BJ (cell line): ENCODE measurements at regions not wholly inside any gene's neighbourhood (a gene's known extent, or its start where the extent isn't known, plus 50 kb on each side); places are given as distances from the start of the nearest gene placed in this dataset.

Experiments
- CTCF ChIA-PET: fragments of 350-600 bp; formaldehyde crosslinking; extraction: SDS; loops from one replicate; lab custom pipeline; 2021; ENCODE audit warnings: antibody characterized with exemption, inconsistent platforms; lab: Yijun Ruan, JAX
- POLR2A ChIA-PET: fragments of 300-600 bp; sonication (Branson Sonifier 250); formaldehyde crosslinking; extraction: SDS; loops from one replicate; lab custom pipeline; 2021; ENCODE audit warnings: antibody characterized with exemption; lab: Charles Lee
- DNase-seq: peaks from one replicate; pipeline ENCODE4 v3.0.0-alpha.2; 2011; ENCODE audit warnings: low read depth
- H3K27me3 ChIP-seq: 2 replicates; pipeline ENCODE4 v1.6.0; 2011; ENCODE audit warnings: low read length; ENCODE audit not compliant: control insufficient read depth, insufficient read depth
- H3K36me3 ChIP-seq: 2 replicates; pipeline ENCODE4 v1.5.1; 2011; ENCODE audit warnings: low read length; ENCODE audit not compliant: control insufficient read depth, insufficient read depth
- H3K4me3 ChIP-seq: 2 replicates; pipeline ENCODE4 v1.5.1; 2011; ENCODE audit warnings: low read depth, mild to moderate bottlenecking, control low read depth, low read length
- CTCF ChIP-seq: IDR thresholded peaks from 2 replicates; pipeline ENCODE4 v1.5.1; 2011; ENCODE audit warnings: low read depth, mild to moderate bottlenecking, control low read depth, inconsistent platforms, low read length, moderate library complexity; ENCODE audit not compliant: insufficient read depth

GRCh38 chr6:131451321-131452144, 121.5 kb upstream of the ARG1 start:
- no peaks in the 10 kb centered on the region for H3K27me3 ChIP-seq
- CTCF ChIA-PET = interaction anchor here (0.6 kb wide), 1 partner anchor 63 kb away, joined by 3 read pairs; no protein-coding TSS in a partner anchor
- POLR2A ChIA-PET = no interaction called here
- H3K4me3 ChIP-seq = no peak overlapping the region
- no peaks in the 10 kb centered on the region for H3K36me3 ChIP-seq
- DNase-seq = no peak
- TF ChIP-seq CTCF = no peak

DNA sequence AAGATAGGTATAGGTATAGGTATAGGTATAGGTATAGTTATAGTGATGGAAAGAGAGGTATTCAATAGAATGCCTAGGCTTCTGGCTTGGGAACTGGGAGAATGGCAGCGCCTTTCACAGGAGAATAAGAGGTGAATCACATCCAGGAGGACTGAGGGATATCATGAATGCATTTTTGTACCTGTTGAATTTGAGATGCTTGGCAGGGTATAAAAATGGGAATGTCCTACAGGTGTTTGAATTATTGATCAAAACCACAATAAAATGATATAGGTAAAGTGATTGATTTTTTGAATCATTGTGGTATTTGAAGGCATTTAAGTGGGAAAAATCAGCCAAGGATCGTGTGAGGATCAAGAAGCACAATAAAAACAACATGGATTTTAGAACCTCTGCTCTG, 119.2 kb upstream of the ARG1 start:
- POLR2A ChIA-PET = no interaction called here
- CTCF ChIA-PET = no interaction called here
- no peak overlapping the region for H3K4me3 ChIP-seq
- TF ChIP-seq CTCF = no peak
- no peaks in the 10 kb centered on the region for H3K36me3 ChIP-seq
- no peaks in the 10 kb centered on the region for H3K27me3 ChIP-seq
- no peak for DNase-seq

DNA sequence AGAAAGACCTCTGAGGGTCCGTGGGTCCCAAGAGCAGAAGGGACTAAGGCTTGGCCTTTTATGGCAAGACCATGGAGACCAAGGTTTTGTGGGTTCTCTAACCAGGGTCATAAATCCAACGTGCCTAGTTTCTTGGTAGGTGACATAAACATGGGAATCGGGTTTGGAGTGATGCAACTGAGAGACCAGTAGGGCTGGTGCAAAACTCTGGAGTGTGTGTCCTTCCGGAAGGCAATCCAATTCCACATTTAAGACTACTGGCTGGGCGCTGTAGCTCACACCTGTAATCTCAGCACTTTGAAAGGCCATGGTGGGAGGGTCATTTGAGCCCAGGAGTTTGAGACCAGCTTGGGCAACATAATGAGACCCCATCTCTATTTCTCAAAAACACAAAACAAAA, 116.5 kb upstream of the ARG1 start:
- no peak for DNase-seq
- H3K4me3 ChIP-seq = no peak overlapping the region
- no peaks in the 10 kb centered on the region for H3K36me3 ChIP-seq
- CTCF ChIA-PET = no interaction called here
- 0 out of 2 replicates have a peak, but pooled peaks cover 2% of the 10 kb centered on the region for H3K27me3 ChIP-seq
- POLR2A ChIA-PET = no interaction called here
- no peak for TF ChIP-seq CTCF

DNA sequence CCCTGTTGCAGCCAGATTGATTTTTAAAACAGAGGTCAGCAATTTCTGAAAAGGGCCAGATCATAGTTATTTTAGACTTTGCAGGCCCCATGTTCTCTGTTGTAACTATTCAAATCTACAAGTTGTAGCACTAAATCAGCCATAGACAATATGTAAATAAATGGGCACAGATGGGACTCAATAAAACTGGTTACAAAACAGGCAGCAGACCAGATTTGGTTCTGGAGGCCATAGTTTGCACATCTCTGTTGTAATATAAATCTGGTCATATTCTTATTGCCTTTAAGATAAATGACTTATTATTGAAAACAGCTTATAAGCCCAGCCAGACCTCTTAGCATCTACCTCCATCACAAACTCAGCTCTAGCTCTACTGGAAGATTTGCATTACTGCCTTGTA, 114.0 kb upstream of the ARG1 start:
- Histone ChIP-seq H3K36me3 (no peaks in the 10 kb centered on the region), H3K4me3 (no peak overlapping the region), H3K27me3 (peaks cover 2% of the 10 kb centered on the region; the same call in 1 of the 2 replicates)
- no peak for TF ChIP-seq CTCF
- CTCF ChIA-PET = interaction anchor here (1.3 kb wide), 1 partner anchor 259 kb away, joined by 4 read pairs; no protein-coding TSS in a partner anchor
- DNase-seq = no peak
- POLR2A ChIA-PET = no interaction called here

DNA sequence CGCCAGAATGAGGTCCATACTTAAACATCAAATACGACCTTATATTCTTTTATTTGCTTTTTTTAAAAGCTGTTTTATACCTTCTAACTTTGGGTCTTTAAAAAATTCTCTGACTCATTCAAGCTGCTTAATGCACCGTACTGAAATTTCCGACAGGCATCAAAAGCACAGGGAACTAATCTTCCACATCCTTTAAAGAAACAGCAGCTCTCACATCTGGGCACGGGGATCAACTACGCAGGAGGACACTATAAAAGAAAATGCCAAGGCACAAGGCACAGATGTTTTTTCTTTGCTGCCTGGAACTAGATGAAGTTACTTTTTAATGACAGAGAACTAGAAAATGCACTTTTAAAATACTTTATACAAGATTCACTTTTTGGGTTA, 112.4 kb upstream of the ARG1 start:
- ChIA-PET POLR2A (no interaction called here), CTCF (interaction anchor here (0.9 to 1.6 kb wide), 3 partner anchors 9 to 261 kb away, joined by 3 to 6 read pairs (median 4); no protein-coding TSS in a partner anchor)
- no peak for TF ChIP-seq CTCF
- DNase-seq = no peak
- Histone ChIP-seq H3K27me3 (peaks cover 2% of the 10 kb centered on the region; the same call in 1 of the 2 replicates), H3K36me3 (no peaks in the 10 kb centered on the region), H3K4me3 (no peak overlapping the region)
